HG03469 (cell line): ENCODE measurements at regions not wholly inside any gene's neighbourhood (a gene's known extent, or its start where the extent isn't known, plus 50 kb on each side); places are given as distances from the start of the nearest gene placed in this dataset.
"Not testable (repeated sequence)": the region's sequence is repeated elsewhere in the genome, so short reads cannot be mapped to it uniquely, and the experiment has no call there.

ENCODE experiments used
- ATAC-seq: cut with Tn5 transposase; IDR thresholded peaks from one replicate; pipeline ENCODE4 v1.9.1; 2021; ENCODE audit warnings: mild to moderate bottlenecking, moderate library complexity, moderate number of reproducible peaks; ENCODE audit not compliant: unreplicated experiment

DNA sequence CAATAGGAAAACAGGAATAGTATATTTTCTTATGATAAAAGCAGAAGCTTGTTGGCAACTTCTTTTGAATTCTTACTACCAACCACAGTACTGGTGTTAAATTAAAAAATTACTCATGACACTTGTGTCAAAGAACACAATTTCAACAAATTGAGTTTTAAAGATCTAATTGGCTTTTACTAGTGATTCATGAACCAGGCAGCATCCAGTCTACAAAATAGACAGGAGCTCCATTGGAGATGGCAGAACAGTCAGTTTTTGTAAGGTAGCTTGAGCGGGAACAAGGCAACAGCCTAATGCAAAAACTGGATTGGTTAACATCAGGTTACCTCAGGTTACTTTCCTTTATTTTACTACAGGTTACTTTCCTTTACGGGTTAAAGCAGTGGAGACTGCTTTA lies 181.3 kb upstream of the THBS1 start:
- ATAC-seq = no peak

DNA sequence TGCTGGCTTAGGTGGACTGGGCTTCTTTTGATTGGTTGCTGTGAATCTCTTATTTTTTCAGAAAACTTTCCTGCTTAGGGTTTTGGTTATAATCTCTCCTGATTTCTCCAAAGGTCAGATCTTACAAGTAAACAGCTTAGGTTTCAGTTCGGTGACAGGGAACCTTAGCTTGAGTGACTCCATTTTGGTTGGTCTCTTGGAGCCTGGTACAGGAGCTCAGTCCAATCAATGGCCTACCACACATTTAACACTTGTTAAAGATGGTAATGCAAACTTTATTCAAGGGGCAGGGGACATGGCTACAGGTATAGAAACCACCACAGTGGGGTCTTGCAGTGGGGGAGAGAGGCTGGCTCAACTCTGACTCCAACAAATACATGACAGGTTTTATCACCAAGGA lies 180.9 kb upstream of the THBS1 start:
- no peak for ATAC-seq

DNA sequence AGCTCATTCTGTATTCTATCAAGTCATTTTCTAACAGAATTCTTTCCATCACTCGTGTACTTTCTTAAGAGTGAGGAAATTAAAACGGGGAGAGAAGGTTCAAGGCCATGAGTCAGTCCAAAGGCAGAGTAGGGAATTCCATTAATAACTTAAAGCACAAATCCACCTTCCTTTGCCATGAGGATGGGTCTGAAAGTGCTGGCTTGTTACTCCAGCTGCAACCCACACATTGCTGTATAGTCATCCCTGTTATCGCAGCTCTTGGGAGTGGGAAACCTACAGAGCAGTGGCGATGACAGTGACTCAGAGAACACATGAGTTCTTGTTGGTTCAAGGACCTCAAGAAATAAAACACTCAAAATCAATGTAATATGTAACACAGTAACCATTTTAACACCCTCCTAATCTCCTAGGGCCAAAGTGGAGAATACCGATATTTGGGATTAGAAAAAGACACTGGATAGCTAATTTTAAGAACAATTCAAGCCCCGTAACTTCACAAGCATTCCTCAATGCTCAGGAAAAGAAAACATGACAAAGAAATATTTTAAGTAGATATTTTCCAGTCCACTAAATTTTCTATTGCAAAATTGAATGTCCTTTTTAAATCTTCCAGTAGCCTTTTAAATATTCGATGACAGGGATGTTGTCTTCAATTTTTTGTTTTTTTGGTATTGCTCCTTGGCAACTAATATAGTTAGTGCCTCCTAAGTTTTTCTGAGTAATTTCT lies 179.9 kb upstream of the THBS1 start:
- no peak for ATAC-seq

DNA sequence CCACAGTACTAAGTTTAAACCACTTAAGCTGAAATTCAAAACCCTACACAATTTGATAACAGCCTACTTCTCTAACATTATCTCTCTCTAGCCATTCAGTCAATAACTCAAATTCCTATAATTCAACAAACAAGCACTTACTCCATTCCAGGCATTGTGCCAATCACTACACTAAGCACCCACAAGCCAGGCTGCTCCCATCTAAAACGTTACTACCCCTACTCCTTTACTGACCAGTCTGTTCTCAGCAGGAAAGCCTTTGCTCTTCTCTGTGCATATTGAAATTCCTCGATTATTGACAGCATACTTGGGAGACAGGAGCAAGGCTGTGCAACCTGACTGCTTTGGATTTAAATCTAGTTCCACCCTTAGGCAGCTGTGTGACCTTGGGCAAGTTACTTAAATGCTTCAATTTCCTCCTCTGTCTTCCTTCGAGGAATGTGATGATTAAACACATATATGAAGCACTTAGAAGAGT lies 177.2 kb upstream of the THBS1 start:
- ATAC-seq = no peak

DNA sequence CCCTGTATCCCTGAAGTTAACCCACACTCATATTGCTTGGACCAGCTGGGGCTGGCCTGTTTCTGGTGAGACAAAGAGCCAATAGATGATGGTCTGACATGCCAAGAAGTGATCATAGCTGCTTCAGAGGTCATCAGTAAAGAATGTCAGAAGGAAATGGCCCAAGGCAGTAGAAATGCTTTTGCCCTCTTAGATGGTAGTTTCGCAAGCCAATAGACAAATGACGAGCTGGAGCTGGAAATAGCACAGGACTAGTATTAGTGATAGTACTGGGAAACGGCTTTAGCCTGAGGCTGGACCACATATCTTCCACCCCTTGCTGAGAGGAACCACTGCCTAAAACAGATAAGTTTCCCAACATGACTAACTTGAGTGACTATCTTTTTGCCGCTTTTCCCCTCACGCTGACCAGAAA lies 176.1 kb upstream of the THBS1 start:
- no peak for ATAC-seq

DNA sequence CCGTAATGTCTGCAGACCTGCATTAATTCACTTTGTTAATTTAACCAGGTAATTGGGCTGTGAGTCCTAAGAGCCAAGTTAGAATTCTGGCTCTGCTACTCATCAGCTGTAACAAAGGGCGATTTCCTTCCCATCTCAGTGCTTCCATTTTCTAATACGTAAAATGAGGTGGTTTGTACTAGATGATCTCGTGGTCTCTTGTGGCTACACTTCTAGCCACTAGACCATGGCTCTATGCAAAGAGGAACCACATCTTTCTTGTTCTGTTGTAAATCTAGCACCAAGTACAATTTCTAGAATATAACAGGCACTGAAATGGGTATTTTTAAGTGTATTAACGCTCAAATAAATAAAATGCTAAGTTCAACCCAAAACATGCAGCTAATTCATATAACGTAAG lies 174.4 kb upstream of the THBS1 start:
- ATAC-seq = peak; percentile 85

DNA sequence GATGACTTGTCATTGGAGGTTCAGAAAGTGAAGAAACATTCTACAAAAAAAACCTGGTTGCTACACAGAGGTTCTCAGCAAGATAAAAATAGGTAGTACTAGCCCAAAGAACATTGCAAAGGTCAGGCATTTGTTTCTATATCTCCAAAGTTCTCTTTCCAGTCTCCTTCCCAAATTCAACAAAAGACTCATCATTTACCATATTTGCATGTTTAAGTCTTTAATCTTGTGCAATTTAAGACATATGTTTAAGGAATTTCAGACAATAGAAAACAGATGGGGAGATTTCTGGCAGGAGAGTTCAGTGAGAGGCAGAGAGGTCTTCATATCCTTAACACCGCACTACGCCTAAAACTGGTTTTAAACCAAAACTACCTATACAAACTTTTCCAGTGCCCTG lies 173.8 kb upstream of the THBS1 start:
- ATAC-seq = no peak

DNA sequence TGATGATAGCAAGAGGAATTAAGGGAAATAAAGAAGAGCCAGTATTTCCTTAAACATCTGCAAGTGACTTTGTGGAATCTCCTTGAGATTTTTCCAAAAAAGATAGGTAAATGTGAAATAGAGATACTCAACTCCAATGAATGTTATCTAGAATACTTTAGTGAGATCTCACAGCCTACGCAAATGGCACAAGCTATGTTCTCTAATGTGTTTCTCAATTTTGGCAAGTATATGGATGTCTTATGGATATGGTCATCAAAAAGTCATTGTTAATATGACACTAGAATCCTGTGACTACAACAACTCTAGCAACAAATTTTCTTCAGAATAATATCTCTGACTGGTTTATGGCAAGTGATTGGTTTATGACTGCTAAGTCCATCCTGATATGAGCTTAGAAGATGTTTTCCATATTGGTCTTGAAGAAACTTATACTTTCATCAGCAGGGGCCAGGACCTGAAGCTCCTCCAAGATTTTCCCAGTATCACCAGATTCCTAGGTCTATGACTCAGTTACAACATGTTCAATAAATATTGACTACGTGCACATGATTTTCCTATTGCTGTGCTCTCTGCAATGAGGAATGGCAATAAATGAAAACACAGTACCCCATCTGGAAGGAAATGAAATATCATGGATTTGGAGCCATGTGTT lies 170.9 kb upstream of the THBS1 start:
- ATAC-seq = no peak

DNA sequence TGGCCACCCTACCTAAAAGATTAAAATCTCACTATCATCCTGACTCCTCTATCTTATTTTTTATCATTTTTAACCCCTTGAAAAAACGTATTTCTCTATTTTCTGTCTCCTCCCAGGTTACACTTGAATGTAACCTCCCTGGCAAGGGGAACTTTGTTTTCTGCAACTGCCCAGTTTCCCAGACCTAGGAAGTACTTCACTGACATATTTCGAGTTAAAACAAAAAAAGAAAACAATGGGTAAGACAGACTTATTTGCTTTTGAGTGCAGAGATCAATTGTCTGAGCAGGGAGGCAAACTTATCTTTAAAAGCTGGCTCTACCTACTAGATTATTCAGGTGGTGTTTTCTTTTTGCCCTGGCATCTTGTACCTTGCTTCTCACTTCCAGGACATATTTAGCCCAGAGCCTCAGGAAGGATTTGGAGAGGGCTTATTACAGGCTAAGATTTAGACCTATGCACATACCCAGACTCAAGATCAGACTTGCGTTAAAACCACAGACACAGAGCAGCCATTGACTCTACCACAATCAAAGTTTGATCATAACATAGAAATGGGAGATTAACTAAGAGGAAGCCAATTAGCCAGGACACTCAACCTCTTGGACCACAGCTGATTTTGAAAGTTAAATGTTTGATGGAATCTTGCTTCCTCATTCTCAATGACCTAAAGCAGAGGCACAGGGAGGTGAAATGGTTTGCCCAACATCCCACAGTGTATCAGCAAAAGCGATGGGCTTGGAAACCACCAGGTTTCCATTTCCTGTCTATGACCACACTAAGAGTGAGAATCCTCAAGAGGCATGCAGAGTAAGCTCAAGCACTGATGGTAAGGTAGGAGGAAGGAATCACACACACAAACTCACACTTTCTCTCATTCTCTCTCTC lies 169.5 kb upstream of the THBS1 start:
- peak; percentile 95 for ATAC-seq

DNA sequence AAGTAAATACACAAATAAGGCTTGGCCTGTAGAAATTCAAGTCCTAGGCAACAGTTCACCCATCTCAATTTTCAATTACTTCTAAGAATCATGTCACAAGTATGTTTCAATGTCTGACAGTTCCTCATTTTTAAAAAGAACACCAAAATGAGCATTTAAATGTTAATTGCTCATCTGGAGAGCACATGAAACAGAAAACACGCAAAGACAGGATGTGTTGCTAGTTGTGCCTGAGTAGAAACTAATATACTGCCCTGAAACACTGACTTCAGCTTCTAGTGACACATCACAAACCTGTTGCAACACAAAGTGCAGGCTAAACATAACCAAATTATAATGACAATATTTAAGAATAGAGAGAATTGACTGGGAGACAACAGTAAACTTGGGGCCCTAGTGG lies 167.3 kb upstream of the THBS1 start:
- ATAC-seq = peak; percentile 32

DNA sequence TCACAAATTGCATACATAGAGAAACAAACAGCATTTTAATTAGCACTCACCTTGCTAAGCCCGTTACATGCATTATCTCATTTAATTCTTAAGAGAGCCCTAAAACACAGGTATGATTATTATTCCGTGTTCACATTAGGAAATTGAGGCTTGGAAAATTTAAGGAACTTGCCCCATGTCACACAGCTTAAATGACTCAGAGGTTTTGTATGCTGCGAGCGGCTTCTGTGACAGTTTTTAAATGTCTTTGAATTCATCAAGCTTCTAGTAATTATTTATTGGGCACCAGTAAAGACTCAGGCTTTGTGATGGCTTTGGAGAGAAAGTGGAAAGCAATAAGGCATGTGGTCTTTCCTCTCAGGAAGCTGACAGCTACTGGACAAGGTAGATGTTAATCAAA lies 166.7 kb upstream of the THBS1 start:
- no peak for ATAC-seq

DNA sequence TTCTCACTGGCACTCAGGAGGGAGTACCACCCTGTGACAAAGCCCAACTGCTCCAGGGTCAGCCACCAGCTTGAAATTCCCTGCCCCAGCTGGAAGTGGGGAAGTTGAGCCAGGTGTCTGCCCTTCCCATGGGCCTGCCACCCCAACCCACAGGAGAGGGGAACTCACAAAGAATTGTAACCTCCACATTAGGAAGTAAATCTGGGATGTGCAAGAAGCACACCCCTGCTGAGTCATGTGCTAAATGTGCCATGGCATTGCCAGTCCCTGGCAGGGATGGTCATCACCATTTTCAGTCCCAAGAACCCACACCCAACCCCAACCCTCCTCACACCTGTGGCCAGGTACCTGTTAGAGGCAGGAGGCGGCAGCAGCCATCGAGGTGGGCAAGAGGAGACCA lies 165.2 kb upstream of the THBS1 start:
- no peak for ATAC-seq

DNA sequence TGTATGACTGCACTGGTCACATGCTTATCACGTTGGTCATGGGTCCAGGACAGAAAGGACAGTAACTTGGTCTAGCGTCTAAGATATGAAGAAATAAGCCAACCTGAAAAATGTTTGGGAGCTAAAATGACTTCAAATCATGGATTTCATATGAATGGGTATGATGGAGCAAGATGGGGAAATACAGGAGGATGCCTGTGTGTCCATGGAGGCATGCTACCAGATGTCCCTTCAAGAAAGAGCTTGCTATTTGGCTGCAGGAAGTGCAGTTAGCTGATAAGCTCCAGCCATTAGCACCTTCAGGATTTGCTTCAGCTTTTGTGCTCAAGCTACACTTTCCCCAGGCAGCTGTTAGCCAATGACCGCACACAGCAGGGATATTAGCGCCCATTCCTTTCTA lies 164.6 kb upstream of the THBS1 start:
- ATAC-seq = no peak

DNA sequence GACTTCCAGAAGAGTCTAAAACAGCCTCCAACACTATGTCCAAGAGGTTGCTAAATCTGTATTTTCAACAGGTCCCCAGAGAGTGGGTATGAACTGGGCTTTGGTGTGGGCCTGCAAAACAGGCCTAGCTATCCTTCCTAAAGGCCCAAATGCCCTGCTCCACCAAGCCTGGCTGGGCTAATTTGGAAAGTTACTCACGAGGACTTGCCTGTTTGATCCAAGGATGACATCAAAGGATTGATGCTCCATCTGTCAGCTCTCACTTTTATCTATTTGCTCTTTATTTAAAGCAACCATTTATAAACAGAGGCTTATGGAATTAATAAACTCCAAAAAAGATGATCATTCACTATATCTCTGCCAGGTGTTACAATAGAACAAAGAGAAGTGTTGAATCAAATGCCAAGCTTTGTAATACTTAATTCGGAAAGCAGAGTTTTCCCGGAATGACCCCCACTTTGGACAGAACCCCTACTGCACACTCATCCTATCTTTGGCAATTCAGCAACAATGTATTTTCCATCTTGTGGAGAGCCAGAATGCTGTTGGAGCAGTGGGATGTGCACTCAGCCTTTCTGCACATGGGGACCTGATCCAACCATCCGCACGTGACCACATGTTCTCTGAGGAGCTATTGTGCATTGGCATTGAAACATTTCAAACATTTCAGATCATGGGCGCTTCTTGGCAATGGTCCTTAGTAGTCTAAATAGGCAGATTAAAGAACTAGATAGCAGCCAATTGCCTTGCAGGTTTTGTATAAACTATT lies 163.3 kb upstream of the THBS1 start:
- no peak for ATAC-seq

DNA sequence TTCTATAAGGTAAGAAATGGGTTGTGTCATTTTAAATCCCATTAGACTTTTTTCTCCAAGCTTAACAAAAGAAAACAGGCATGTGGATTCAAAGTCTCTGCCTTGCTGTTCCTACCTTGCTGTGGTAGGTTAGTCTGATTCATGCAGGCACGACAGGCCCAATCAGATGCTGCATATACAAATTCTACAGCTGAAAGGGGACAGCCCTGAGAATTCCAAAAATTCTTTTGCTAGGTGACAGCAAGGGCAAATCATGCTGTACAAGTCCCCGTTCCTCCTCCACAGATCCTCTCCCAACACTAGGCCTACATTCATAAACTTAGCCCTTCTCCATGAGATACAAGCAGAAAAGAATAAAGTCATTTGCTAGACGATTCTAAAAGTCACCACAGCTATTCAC lies 161.2 kb upstream of the THBS1 start:
- ATAC-seq = no peak

DNA sequence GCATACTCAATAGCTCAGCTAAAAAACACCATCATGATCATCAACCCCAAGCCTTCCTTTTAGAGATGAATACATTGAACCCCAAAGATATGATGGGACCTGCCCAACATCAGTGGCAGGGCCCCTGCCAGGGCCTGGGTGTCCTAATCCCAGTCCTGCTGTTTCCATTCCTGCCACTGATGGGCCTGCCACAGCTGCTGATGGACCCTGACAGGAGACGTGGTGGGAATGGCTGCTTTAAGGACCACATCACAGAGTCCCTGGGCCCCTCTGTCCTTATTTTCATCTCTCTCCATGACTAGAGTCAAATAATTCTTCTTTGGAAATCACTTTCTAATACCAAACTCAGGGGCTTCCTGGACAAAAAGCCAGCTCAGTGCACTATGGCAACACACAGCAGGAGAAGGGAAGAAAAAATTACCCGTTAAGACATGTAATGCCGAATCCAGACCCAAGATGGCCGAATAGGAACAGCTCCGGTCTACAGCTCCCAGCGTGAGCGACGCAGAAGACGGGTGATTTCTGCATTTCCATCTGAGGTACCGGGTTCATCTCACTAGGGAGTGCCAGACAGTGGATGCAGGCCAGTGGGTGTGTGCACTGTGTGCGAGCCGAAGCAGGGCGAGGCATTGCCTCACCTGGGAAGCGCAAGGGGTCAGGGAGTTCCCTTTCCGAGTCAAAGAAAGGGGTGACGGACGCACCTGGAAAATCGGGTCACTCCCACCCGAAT lies 160.6 kb upstream of the THBS1 start:
- ATAC-seq = not testable (repeated sequence)

DNA sequence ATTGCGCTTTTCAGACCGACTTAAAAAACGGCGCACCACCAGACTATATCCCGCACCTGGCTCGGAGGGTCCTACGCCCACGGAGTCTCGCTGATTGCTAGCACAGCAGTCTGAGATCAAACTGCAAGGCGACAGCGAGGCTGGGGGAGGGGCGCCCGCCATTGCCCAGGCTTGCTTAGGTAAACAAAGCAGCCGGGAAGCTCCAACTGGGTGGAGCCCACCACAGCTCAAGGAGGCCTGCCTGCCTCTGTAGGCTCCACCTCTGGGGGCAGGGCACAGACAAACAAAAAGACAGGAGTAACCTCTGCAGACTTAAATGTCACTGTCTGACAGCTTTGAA lies 160.1 kb upstream of the THBS1 start:
- ATAC-seq = not testable (repeated sequence)

DNA sequence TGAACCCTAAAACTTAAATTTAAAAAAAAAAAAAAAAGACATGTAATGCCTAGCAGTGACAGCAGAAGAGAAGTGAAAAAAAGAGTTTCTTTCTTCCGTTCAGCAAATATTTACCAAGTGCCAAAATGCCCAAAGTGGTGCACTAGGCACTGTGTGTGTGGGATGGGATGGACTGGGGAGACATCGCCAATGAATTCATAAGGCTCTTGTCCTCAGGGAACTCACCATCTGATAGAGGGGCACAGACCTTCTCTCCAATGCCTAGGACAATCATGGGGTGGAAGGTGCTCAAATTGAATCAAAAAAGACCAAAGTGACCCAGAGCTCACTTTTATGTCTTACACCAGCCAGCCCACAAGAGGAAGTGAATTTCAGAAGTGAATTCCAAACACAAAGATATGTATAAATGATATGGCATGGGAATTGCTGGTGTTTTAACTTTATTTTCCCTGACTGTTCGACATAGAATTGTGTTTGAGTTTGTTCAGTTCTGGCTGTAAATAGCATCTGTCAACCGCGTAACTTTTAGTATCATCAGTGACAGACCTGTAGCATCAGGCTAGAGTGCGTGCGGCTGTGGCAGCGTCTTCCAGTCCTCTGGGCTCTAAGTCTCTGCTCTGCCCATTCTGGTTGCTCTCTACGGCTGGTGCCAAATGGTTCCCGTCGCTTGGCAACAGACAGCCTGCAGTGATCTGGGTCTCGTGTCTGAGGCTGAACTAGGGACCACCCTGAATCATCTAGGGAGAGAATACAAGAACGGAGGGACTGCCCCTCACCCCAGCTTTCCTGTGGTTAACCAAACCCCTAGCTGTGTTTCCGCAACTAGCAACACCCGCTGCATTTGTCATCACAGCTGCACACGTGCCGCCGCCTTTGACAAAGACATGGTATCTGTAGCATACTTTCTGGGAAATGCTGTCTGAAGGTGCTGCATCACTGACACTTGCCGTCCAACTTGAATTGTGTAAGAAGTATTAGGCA lies 154.0 kb upstream of the THBS1 start:
- peak; percentile 75 for ATAC-seq

DNA sequence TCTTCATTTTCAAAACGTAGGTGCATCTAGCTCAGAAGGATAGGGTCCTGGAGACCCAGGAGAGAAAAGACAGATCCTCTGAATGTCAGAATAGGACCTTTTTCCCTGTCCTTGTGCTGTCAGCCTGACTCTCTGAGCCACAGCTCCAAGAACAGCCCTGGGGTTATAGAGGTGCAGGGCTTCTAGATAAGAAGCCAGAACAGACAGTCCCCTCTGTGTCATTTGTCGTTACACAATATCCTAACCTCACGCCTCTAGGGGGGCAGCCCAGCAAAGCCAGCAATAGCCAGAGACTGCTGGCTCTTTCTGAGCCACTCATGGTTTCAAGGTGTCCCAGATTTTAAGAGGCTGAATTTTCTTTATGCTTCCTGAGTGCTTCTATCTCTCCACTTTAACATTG lies 153.2 kb upstream of the THBS1 start:
- ATAC-seq = no peak
